GM11168 (cell line): ENCODE measurements at regions not wholly inside any gene's neighbourhood (a gene's known extent, or its start where the extent isn't known, plus 50 kb on each side); places are given as distances from the start of the nearest gene placed in this dataset.

Source experiments
- in situ Hi-C: fragments of 300-500 bp; cut with MboI; formaldehyde crosslinking; loops from one replicate; pipeline ENCODE4 v1.12.0; 2022; ENCODE audit warnings: low sequenced_read_pairs; ENCODE audit not compliant: unreplicated experiment

- in situ Hi-C loops: no loop called here
Measured at GRCh38 chr13:40061466-40062450, 406.3 kb downstream of the COG6 start.

- in situ Hi-C loops: no loop called here
Measured at GRCh38 chr13:40063278-40063698, 407.8 kb downstream of the COG6 start.

DNA sequence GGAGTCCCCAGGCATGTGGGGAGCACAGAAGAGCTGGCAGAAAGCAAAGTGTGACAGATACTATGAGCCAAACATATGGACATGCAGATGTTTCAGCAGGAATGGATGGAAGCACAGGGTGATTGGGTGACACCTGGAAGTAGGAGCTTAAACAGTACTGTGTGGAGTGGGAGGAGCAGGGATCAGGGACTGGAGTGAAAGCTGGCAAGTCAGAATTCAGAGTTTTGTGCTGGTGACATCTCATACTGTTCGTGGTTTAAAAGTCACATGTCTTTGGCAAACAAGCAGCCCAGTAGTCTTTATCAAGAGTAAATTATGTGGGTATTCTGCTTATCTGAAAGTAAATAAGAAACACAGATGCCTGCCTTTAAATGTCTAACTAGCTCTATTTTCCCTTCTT lies 408.2 kb downstream of the COG6 start:
- in situ Hi-C loops: no loop called here

GRCh38 chr13:40064154-40065097 lies 409.0 kb downstream of the COG6 start:
- in situ Hi-C loops: no loop called here

GRCh38 chr13:40069173-40070044 lies 413.9 kb downstream of the COG6 start:
- in situ Hi-C loops: loop anchor here (10.0 kb wide), 1 partner anchor 615 kb away; no protein-coding TSS in a partner anchor

DNA sequence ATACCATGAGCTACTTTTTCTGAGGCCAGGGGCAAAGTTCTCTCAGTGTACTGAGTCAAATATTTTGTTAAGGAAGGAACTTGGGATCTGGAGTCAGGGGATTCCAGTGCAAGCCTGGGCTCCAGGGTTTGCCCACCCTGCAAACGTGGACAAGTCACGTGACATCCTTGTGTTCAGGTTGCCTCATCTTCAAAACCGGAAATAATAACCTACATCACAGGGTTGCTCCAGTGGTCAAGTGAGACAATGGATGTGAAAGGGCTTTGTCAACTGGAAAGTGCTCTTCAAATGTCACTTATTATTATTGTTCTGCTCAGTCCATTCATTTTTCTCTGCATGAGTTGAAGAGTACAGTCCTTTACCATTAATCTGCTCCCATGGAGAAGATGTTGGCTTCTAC lies 414.9 kb downstream of the COG6 start:
- in situ Hi-C loops: loop anchor here (10.0 kb wide), 1 partner anchor 614 kb away; no protein-coding TSS in a partner anchor

- in situ Hi-C loops: loop anchor here (10.0 kb wide), 1 partner anchor 612 kb away; no protein-coding TSS in a partner anchor
Measured at GRCh38 chr13:40072663-40073120, 417.2 kb downstream of the COG6 start.

DNA sequence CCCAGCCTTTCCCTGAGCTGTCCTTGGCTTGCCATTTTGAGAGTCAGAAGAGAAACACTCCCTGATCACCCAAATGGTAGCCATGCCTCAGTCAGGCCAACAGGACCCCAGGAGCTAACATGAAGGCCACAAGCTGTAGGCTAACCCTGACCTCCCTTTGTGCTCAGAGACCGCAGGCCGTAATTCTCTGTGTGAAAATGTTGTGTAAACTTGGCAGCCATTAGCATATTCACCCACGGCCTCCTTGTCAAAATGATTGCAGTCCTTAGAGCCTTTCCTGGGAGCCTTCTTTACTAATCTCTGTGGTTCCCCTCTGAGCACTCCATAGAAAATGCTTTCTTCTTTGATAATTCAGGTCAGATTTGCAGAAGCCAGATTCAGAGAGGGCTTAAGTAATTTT lies 418.9 kb downstream of the COG6 start:
- in situ Hi-C loops: loop anchor here (10.0 kb wide), 1 partner anchor 610 kb away; no protein-coding TSS in a partner anchor

DNA sequence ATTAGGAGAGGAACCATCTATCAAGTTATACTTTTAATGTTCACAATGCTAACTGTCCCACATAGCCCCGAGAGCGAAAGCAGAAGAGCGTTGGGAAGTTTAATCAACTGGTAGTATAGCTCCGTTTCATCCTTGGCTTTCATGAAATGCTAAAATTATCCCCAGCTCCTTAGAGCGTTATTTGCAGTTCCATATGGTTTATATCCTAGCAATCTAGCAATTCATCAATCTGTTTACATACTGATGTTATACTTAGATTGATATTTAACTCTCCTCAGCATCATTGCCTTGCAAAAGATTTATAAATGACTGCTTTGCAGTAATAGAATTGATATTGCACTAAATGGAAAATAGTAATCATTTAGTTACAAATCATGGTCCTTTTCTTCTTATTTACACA lies 419.8 kb downstream of the COG6 start:
- in situ Hi-C loops: loop anchor here (10.0 kb wide), 1 partner anchor 610 kb away; no protein-coding TSS in a partner anchor

DNA sequence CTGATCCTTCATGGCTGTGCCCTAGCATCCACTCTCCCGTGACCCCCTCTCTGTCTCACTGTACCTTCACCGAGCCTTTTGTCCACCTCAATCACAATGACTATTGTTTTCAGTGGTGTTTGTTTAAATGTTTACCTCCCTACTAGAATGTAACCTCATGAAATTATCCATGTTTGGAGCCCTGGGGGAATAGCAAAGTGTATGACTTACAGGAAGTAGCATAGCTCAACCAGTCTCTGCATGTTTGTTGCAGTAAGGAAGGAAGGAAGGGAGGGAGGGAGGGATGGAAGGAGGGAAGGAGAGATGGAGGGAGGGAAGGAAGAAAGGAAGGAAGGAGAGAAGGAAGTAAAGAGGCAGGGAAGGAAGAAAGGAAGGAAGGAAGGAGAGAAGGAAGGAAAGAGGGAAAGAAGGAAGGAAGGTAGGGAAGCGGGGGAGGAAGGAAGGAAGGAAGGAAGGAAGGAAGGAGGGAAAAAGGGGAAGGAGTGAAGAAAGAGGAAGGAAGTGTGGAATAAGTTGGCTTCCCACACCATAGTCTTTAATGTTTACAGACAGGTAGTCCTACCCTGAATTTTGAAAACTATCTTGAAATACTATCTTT lies 421.4 kb downstream of the COG6 start:
- in situ Hi-C loops: loop anchor here (10.0 kb wide), 1 partner anchor 608 kb away; no protein-coding TSS in a partner anchor

GRCh38 chr13:40077396-40078027 lies 422.1 kb downstream of the COG6 start:
- in situ Hi-C loops: loop anchor here (10.0 kb wide), 1 partner anchor 607 kb away; no protein-coding TSS in a partner anchor

- in situ Hi-C loops: loop anchor here (10.0 kb wide), 1 partner anchor 605 kb away; no protein-coding TSS in a partner anchor
Measured at GRCh38 chr13:40079721-40080120, 424.3 kb downstream of the COG6 start.

- in situ Hi-C loops: no loop called here
Measured at GRCh38 chr13:40080676-40081075, 425.2 kb downstream of the COG6 start.

DNA sequence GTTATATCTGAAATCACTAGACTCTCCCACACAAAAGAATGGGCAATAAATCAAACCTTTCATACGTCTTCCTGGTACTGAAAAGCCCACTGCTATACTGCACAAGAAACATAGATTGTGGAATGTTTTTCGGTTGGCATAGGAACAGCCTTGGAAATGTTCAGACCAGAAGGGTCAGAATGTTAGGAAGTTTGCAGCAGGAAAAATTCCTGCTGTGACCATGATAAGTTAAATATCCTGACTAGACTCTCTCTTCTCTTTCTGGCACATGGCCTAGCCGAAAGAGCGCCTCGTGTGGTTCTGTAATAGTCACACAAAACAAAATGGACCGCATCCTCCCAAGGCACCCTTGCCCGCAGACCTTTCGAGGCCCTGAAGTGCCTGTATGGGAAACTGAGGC lies 427.2 kb downstream of the COG6 start:
- in situ Hi-C loops: no loop called here

- in situ Hi-C loops: no loop called here
Measured at GRCh38 chr13:40083841-40084240, 428.4 kb downstream of the COG6 start.

- in situ Hi-C loops: no loop called here
Measured at GRCh38 chr13:40084934-40085333, 429.5 kb downstream of the COG6 start.

GRCh38 chr13:40087091-40088002 lies 431.9 kb downstream of the COG6 start:
- in situ Hi-C loops: no loop called here
